SIG-M5 (cell line): ENCODE measurements at regions not wholly inside any gene's neighbourhood (a gene's known extent, or its start where the extent isn't known, plus 50 kb on each side); places are given as distances from the start of the nearest gene placed in this dataset.

Experiments
- DNase-seq: peaks from one replicate; lab custom pipeline; 2025; lab: John Stamatoyannopoulos, UW

DNA sequence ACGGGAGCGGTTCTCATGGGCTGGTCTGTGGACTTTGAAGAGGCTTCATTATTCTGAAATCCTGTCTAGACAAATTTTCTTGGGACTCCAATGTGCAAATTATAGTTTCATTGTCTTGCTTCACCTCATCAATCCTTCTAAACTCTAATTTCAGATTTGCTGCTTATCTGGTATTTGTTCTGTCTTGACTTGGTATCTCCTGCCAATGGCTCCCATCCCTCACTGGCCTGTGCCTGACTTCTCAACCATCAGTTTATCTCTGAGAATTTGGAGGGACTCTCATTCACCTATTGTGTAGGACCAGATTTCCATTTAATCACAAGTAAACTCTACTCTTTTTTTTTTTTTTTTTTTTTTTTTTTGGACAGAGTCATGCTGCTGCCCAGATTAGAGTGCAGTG lies 960.2 kb upstream of the NR2F2 start:
- DNase-seq = no peak

GRCh38 chr15:95371664-95372063 lies 958.8 kb upstream of the NR2F2 start:
- no peak for DNase-seq

DNA sequence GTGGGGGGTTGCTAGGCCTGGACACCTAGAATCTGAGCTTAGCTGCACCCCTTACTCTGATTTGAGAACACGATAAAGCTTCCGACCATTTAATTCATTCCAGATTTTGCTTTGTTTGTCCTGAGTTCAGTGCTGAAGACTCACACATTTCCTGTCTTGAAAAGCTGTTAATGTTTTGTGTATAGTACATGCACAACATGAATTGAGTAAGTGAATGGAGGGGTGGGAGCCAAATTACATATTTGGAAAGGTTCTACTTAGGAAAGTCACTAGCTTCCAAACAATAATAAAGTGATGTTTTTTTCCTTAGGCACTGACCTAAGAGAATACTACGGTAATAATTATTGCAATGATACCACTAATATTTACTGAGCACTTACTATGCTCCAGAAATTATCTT lies 955.2 kb upstream of the NR2F2 start:
- DNase-seq = no peak

DNA sequence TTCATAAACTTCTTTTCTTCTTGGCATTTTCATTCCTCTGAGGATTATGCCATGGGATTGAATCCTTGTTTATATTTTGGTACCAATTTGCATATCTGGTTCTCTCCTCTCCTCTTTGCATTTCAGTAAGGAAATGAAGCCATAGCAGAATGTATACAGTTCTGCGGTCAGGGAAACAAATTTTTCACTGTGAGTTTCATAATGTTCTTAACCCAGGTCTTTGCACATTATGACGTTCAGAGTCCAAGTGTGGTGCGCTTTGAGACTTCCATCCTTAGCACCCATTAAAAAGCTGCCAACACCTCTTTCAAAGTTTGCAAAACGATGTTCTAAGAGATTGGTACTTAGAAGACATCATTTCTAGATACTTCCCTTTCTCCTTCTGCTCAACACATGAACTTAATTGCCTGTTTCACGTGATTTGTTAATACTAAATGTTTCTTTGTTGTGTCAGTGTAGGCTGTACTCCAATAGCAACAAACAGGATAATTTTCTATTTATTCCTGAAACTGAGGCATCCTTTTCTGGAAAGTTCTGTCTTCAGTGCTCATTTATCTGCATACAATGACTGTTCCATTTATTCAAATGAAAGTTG lies 953.1 kb upstream of the NR2F2 start:
- DNase-seq = no peak

- no peak for DNase-seq
Observed at GRCh38 chr15:95394186-95395067, 936.1 kb upstream of the NR2F2 start.

- no peak for DNase-seq
Observed at GRCh38 chr15:95400428-95400827, 930.1 kb upstream of the NR2F2 start.

- no peak for DNase-seq
Observed at GRCh38 chr15:95401587-95401986, 928.9 kb upstream of the NR2F2 start.

GRCh38 chr15:95405447-95405846 lies 925.1 kb upstream of the NR2F2 start:
- DNase-seq = no peak

DNA sequence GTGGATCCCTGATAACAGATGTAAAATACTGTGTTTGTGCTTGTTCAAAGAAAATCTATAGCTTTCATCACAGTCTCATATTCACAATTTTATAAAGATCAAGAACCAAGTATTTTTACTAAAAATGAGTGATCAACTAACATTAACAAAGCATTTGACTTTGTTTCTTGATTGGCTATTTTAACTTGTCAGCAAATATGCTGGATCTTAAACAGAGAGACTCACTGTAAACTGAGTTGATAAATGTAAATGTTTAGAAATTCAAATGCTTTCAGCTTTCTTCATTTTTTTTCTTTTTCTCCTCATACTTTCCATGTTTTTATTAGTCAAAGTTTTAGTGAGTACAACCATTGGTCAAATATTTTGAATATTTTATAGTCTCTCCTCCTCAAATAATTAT lies 923.0 kb upstream of the NR2F2 start:
- DNase-seq = no peak

GRCh38 chr15:95409211-95409610 lies 921.3 kb upstream of the NR2F2 start:
- no peak for DNase-seq

DNA sequence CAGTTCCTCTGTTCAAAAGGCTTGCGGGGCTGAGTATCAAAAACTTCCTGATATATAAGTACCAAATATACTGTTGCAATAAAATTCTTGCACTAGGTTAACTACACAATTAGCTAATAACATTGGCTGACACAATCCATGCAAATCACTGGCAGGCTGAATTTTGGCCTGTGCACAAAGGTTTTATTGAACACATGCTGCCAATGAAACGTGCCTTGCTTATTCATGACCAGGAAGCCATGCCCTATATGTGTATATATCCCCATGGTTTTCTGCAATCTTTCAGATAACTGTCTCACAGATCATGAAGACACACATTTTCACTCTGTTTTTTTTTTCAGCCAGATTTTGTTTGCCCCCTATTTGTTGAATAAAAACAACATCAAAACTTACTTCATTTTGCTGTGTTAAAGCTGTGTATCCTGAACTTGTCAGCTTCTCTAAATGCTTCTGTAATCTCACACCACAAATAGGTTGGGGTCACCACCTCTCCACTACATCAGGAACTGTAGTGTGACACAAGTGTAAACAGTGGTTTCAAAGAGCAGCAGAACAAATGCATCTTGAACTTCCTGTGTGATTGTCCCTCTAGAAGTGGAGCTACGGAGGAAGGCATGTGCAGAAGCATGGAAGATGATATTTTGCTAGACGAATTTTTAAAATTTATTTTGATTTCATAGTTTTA lies 920.7 kb upstream of the NR2F2 start:
- no peak for DNase-seq

GRCh38 chr15:95410757-95411156 lies 919.7 kb upstream of the NR2F2 start:
- no peak for DNase-seq

DNA sequence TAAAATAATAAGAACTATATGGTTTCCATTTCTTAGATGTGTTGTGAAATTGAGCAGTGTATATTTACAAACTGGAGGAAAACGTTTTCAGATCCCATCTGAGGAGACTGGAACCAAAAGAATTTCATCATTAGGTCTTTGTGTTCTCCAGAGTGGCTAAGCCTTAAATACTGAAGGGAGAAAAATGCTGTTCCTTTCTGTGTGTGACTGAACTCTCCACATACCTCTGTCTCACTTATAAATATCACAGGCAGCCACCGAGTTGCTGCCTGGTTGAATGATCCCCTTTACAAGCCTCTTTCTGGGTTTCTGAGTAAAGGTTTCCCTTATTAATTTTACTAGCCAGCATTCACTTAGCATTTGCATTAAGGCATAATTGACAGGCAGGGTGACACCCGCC lies 913.9 kb upstream of the NR2F2 start:
- no peak for DNase-seq

DNA sequence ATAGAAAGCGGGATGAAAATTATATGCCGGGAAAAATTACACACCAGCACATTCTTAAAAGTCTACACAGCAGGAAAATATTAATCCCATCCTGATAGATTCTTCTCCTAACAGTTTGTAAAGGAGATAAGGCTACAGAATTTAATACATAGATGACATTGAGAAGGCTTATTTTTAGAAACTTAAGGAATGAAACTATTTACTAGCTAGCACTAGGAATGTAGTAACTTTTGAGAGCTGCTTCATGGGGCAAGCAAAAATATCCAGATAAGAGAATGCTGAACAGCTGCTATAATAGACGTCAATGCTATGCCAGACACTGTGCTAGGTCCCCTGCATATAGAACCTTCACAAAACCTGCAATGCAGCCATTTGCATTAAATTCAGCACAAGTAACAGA lies 912.7 kb upstream of the NR2F2 start:
- DNase-seq = no peak

- no peak for DNase-seq
Observed at GRCh38 chr15:95422255-95422654, 908.2 kb upstream of the NR2F2 start.

- DNase-seq = no peak
Observed at GRCh38 chr15:95425859-95426258, 904.6 kb upstream of the NR2F2 start.

- DNase-seq = no peak
Observed at GRCh38 chr15:95429345-95429744, 901.2 kb upstream of the NR2F2 start.

DNA sequence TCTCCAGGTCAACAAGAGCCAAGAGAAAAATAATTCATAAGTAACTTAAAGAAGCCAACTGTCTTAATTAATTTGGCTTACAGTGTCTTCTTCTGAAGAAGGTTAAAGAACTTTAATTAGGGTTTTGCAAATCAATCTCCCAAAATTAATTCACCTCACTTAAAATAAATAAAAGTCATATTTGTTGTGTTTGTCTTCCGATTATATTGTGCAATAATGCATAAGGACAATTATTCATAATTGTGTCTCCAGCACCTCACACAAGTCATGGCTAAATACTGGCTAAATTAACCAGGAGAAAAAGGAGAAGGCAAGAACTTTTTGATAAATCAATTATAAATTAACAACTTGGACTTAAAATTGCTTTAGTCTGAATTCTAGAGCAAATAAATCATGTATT lies 899.0 kb upstream of the NR2F2 start:
- DNase-seq = no peak

DNA sequence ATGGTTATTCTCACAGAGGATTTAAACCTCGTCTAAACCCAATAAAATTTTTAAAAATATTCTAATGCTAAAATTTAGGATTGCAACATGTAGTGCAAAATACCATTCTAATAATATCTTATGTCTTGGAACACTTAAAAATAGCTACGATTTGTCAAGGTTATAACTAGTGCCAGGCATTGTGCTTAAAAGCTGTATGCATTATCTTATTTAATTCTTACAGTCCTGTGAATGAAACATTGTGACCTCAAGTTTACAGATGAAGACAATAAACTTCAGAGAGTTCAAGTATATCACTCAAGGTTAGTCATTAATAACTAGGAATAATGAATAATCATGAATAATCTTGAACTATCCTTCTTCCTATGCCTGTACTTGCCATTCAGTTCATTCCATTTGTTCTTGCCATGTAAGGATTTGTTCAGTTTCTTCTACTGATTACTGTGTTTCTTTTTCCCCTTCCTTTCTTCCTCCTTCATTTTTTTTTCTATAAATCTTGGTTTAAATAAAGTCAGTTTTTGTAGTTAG lies 897.6 kb upstream of the NR2F2 start:
- DNase-seq = no peak

GRCh38 chr15:95439922-95440376 lies 890.6 kb upstream of the NR2F2 start:
- DNase-seq = no peak

- no peak for DNase-seq
Observed at GRCh38 chr15:95440712-95441111, 889.8 kb upstream of the NR2F2 start.

DNA sequence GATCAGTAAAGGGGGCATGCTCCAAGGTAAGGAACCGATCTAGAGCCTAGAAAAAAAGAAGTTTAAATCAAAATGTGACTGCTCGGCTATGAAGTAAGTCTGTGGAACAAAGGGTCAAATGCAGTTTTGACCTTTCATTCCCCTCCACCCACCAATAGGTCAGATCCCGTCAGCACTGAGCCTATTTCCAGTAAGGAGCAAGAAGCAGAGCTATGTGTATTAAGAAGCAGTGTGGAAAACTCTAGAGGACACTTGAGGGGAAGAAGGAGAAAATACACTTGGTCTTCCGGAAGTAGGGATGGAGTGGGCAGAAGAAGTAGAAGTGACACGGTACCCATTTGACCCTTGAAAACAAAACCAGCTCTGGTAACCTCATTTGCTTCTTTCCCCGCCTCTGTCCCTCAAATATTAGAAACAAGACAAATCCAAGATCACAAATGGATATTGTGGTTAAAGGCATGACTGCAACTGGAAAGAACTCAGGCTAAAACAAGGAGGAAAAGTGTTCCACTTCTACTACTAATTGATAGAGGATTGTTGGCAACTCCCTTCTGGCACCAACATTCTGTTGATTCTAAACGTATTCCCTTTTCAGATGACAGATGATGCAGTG lies 888.3 kb upstream of the NR2F2 start:
- no peak for DNase-seq
